Stimulated activated CD8-positive, alpha-beta memory T cell treated with anti-CD3 and anti-CD28 coated beads, Interleukin-4, amount 100 ng/mL, for 24 hours (primary cell): ENCODE measurements at regions not wholly inside any gene's neighbourhood (a gene's known extent, or its start where the extent isn't known, plus 50 kb on each side); places are given as distances from the start of the nearest gene placed in this dataset.

Source experiments
- DNase-seq: peaks from one replicate; pipeline ENCODE4 v3.0.0-alpha.2; 2020; ENCODE audit warnings: low read depth

- DNase-seq, result no peak
These were observed 670.6 kb downstream of the DHX35 start for GRCh38 chr20:39632757-39633156.

- DNase-seq, result no peak
These were observed 670.0 kb downstream of the DHX35 start for GRCh38 chr20:39632176-39632575.

GRCh38 chr20:39631557-39631956 is 669.4 kb downstream of the DHX35 start:
- DNase-seq, result no peak

GRCh38 chr20:39630215-39630908 is 668.2 kb downstream of the DHX35 start:
- no peak for DNase-seq

DNA sequence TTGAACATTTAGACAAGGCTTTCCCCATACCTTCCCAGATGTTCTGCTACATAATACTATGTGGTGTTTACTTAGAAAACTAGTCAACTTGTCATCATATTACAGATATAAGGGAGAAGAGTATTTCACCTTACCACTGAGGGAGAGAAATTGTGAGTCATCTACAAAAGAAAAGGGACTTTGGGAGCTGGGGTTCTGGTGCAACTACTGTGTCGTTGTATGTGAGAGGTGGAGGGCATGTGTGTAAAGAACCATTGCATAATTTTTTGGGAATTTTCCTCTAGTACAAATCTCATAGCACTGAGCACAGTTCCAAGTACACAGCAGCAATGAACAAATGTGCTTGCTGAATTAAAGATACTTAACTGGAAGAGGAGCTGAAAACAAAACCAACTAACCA is 665.6 kb downstream of the DHX35 start:
- DNase-seq, result no peak

GRCh38 chr20:39624316-39624715 is 662.2 kb downstream of the DHX35 start:
- no peak for DNase-seq

DNA sequence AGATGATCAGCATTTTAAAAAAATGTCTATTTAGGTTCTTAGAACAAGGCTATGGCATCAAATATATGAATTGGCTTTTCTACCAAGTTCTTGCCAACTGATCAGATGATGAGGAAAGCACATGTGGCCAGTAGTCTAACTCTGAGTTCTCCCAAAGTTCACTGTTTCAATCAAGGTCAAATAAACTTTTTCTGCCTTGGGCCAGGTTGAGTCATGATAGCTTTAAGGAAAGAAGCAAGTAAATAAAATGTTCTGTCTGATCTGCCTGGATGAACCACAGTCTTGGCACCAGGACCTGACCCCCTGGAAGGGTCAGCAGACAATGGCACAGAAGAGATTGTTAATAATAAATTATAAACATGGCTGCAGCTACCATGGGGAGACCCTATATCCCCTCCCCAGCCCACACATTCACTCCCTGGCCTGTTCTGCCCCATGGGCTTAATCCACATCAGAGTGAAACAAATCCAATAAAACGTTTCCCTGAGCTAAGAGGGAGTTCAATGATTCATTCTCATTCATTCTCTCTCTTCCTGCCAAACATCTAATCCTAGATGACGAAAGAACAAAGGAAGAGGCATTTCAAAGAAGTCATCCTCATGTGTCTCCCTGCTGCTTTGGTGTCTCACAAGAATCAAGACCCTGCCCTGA is 661.6 kb downstream of the DHX35 start:
- DNase-seq, result no peak

DNA sequence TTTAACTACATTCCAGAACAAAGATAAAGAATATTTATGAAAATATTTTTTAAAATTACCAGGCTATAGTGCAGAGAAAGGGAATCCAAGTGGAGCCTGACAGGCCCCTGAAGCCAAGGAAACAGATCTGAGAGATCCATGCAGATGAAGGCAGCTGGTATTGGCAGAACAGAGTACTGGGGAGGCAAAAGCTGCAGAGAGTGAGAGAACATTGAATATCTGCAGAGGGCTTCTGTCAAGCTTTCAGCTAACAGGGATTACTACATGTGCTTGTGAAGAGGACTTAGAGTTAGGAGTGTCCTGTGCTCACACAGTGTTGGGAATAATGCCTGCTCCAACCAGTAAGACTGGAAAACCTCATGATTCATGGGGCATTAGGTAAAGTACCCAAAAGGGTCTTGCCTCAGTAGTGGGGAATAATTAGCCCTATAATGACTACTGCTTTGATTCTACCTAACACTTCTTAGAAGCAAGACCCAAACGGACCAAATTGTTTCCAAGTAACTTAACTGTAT is 657.2 kb downstream of the DHX35 start:
- no peak for DNase-seq

GRCh38 chr20:39611901-39612300 is 649.8 kb downstream of the DHX35 start:
- DNase-seq, result no peak

- no peak for DNase-seq
These were observed 645.0 kb downstream of the DHX35 start for GRCh38 chr20:39607141-39607540.

GRCh38 chr20:39605908-39606307 is 643.8 kb downstream of the DHX35 start:
- no peak for DNase-seq

GRCh38 chr20:39605361-39605760 is 643.2 kb downstream of the DHX35 start:
- no peak for DNase-seq

- no peak for DNase-seq
These were observed 641.1 kb downstream of the DHX35 start for GRCh38 chr20:39603219-39603618.

DNA sequence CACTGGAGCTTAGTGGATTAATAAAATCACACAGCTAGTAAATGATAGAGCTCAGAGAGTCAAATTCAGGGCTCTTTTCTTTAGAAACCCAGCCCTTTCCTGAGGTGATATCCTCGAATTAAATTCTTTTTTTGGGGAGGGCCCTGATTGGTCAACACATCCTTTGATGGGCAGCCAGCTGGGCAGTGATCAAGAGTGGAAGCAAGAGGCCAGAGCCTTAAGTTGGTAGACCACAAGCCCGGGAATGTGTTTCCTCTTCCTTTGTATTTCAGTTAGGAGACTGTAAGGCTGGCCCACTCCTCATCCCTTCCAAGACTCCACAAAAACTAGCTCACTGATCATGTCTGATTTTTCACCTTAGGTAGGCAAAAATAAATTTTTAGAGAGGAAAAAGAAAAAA is 640.5 kb downstream of the DHX35 start:
- no peak for DNase-seq

GRCh38 chr20:39600871-39601270 is 638.7 kb downstream of the DHX35 start:
- DNase-seq, result no peak

- DNase-seq, result no peak
These were observed 638.0 kb downstream of the DHX35 start for GRCh38 chr20:39600156-39600555.

- no peak for DNase-seq
These were observed 634.4 kb downstream of the DHX35 start for GRCh38 chr20:39596554-39596953.

DNA sequence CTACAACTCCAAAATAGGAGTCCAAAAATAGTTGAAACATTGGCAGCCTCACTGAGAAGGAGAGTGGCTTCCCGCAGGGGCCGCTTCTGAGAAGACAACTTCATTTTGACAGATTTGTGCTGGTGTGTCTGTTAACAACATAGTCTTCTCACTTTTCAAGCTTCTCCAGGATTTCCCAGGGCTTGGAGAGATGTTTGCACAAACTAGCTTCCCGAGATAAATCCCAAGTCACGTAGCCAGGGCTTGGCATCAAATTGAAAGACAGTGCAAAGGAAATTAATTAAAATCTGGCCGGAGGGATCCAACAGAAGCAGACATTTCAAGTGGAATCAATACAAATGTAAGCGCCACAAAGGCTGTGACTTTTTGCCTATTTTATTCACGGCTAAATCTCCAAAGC is 630.2 kb downstream of the DHX35 start:
- no peak for DNase-seq

GRCh38 chr20:39588148-39588757 is 626.1 kb downstream of the DHX35 start:
- no peak for DNase-seq

DNA sequence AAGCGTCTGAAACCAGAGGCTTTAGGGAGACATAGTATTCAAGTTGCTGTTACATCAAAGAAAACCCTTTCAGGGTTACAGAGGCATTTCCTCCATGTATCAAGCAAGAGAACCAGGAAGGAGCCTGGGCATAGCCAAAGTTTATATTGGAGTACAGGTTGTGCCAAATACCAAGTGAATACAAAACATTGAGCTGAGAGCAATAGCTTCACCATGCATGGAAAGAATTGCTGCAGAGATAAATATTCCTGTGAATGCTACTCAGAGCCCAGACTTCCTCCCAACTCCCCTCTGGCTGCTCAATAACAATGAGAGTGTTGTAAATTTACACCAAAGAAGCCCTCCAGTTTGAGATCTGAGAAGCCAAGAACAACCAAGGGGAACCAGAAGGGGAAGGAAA is 618.9 kb downstream of the DHX35 start:
- DNase-seq, result no peak

- no peak for DNase-seq
These were observed 614.6 kb downstream of the DHX35 start for GRCh38 chr20:39576771-39577170.

DNA sequence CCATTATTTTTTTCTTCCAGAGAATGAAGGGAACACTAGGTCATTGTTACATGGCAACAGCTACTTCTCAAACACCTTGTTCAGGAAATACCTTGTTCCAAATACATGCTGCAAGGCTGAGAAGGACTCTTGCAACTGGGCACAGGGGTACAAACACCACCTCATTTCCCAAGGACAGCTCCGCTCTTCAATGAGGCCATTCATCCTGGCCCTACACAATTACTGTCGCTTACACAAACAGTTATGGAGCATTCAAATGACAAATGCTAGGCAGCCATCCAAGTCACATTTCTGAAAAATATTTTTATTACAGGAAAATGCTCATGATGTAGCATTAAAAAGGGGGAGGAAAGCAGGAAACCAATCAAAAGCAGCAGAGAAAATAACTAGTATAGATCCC is 611.9 kb downstream of the DHX35 start:
- no peak for DNase-seq

DNA sequence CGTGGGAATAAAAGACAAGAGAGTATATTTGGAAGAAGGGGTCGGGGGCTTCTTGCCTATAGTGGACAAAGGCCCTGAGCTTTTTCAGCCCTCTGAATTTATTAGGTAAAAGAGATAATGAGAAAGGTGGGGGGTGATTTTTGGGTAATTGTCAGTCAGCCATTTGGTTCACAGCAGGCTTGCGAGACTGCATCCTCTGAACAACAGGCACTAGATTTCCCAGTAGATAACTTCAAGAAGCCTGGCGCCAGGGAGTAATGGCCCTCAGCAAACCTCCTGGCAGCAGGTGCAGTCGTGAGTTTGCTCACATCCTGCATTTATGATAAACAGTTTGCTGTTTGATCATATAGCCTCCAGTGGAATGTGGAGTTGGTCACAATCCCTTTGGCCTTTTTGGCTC is 609.0 kb downstream of the DHX35 start:
- DNase-seq, result no peak
